ENCODE measurements at regions not wholly inside any gene's neighbourhood (a gene's known extent, or its start where the extent isn't known, plus 50 kb on each side); places are given as distances from the start of the nearest gene placed in this dataset.

DNA sequence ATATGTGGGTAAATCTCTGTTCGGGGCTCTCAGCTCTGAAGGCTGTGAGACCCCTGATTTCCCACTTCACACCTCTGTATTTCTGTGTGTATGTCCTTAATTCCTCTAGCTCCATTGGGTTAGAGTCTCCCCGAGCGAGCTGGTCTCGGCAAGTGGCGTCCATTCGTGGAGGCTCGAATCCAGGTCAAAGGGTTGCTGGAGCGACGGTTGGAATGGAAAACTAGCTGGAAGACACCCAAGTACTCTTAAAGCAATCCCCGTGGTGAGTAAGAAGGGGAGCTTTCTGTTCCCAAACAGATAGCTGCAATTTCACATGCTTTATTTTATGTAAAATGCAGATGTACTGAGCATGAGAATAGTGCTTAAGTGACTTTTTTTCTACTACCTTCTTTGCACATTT is 277.5 kb upstream of the SGCG start (continued):
- TF ChIP-seq, protein P1, sequence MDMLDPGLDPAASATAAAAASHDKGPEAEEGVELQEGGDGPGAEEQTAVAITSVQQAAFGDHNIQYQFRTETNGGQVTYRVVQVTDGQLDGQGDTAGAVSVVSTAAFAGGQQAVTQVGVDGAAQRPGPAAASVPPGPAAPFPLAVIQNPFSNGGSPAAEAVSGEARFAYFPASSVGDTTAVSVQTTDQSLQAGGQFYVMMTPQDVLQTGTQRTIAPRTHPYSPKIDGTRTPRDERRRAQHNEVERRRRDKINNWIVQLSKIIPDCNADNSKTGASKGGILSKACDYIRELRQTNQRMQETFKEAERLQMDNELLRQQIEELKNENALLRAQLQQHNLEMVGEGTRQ (IDR thresholded peaks at IDR 0.05; ENCODE audit: low read length) = no peak
- no peak for TF ChIP-seq HDAC6 (IDR thresholded peaks at IDR 0.05; ENCODE audit: low read depth, low read length)
- no peak for TF ChIP-seq KDM4A (IDR thresholded peaks at IDR 0.05; ENCODE audit: low read depth, low read length, severe bottlenecking)
- no peak for TF ChIP-seq SIRT6 (IDR thresholded peaks at IDR 0.05; ENCODE audit: low read length)
- TF ChIP-seq, protein P2, sequence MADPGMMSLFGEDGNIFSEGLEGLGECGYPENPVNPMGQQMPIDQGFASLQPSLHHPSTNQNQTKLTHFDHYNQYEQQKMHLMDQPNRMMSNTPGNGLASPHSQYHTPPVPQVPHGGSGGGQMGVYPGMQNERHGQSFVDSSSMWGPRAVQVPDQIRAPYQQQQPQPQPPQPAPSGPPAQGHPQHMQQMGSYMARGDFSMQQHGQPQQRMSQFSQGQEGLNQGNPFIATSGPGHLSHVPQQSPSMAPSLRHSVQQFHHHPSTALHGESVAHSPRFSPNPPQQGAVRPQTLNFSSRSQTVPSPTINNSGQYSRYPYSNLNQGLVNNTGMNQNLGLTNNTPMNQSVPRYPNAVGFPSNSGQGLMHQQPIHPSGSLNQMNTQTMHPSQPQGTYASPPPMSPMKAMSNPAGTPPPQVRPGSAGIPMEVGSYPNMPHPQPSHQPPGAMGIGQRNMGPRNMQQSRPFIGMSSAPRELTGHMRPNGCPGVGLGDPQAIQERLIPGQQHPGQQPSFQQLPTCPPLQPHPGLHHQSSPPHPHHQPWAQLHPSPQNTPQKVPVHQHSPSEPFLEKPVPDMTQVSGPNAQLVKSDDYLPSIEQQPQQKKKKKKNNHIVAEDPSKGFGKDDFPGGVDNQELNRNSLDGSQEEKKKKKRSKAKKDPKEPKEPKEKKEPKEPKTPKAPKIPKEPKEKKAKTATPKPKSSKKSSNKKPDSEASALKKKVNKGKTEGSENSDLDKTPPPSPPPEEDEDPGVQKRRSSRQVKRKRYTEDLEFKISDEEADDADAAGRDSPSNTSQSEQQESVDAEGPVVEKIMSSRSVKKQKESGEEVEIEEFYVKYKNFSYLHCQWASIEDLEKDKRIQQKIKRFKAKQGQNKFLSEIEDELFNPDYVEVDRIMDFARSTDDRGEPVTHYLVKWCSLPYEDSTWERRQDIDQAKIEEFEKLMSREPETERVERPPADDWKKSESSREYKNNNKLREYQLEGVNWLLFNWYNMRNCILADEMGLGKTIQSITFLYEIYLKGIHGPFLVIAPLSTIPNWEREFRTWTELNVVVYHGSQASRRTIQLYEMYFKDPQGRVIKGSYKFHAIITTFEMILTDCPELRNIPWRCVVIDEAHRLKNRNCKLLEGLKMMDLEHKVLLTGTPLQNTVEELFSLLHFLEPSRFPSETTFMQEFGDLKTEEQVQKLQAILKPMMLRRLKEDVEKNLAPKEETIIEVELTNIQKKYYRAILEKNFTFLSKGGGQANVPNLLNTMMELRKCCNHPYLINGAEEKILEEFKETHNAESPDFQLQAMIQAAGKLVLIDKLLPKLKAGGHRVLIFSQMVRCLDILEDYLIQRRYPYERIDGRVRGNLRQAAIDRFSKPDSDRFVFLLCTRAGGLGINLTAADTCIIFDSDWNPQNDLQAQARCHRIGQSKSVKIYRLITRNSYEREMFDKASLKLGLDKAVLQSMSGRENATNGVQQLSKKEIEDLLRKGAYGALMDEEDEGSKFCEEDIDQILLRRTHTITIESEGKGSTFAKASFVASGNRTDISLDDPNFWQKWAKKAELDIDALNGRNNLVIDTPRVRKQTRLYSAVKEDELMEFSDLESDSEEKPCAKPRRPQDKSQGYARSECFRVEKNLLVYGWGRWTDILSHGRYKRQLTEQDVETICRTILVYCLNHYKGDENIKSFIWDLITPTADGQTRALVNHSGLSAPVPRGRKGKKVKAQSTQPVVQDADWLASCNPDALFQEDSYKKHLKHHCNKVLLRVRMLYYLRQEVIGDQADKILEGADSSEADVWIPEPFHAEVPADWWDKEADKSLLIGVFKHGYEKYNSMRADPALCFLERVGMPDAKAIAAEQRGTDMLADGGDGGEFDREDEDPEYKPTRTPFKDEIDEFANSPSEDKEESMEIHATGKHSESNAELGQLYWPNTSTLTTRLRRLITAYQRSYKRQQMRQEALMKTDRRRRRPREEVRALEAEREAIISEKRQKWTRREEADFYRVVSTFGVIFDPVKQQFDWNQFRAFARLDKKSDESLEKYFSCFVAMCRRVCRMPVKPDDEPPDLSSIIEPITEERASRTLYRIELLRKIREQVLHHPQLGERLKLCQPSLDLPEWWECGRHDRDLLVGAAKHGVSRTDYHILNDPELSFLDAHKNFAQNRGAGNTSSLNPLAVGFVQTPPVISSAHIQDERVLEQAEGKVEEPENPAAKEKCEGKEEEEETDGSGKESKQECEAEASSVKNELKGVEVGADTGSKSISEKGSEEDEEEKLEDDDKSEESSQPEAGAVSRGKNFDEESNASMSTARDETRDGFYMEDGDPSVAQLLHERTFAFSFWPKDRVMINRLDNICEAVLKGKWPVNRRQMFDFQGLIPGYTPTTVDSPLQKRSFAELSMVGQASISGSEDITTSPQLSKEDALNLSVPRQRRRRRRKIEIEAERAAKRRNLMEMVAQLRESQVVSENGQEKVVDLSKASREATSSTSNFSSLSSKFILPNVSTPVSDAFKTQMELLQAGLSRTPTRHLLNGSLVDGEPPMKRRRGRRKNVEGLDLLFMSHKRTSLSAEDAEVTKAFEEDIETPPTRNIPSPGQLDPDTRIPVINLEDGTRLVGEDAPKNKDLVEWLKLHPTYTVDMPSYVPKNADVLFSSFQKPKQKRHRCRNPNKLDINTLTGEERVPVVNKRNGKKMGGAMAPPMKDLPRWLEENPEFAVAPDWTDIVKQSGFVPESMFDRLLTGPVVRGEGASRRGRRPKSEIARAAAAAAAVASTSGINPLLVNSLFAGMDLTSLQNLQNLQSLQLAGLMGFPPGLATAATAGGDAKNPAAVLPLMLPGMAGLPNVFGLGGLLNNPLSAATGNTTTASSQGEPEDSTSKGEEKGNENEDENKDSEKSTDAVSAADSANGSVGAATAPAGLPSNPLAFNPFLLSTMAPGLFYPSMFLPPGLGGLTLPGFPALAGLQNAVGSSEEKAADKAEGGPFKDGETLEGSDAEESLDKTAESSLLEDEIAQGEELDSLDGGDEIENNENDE (IDR thresholded peaks at IDR 0.05; ENCODE audit: insufficient replicate concordance, low read length) = no peak
- TF ChIP-seq YY1 (IDR thresholded peaks at IDR 0.05; ENCODE audit: low read depth, low read length) = no peak
